Neuronal stem cell (in vitro differentiated cells): ENCODE measurements at regions not wholly inside any gene's neighbourhood (a gene's known extent, or its start where the extent isn't known, plus 50 kb on each side); places are given as distances from the start of the nearest gene placed in this dataset.

Experiments used
- DNase-seq: peaks from one replicate; pipeline ENCODE4 v3.0.0-alpha.2; 2013; ENCODE audit warnings: low spot score
- H2AFZ ChIP-seq: one replicate; pipeline ENCODE4 v1.6.1; 2013; ENCODE audit warnings: mild to moderate bottlenecking, low read length, inconsistent platforms
- H2AK5ac ChIP-seq: 2 replicates; pipeline ENCODE4 v1.6.1; 2013; ENCODE audit warnings: low read depth, mild to moderate bottlenecking, inconsistent platforms, low read length, moderate library complexity, mixed read lengths
- H2BK120ac ChIP-seq: 2 replicates; pipeline ENCODE4 v1.6.1; 2013; ENCODE audit warnings: low read depth, mild to moderate bottlenecking, inconsistent platforms, low read length, moderate library complexity, mixed read lengths
- H2BK12ac ChIP-seq: one replicate; pipeline ENCODE4 v1.6.1; 2013; ENCODE audit warnings: low read length, inconsistent platforms
- H2BK15ac ChIP-seq: 2 replicates; pipeline ENCODE4 v1.6.1; 2013; ENCODE audit warnings: mild to moderate bottlenecking, low read length, inconsistent platforms, mixed read lengths
- H2BK5ac ChIP-seq: one replicate; pipeline ENCODE4 v1.6.1; 2013; ENCODE audit warnings: inconsistent platforms, mild to moderate bottlenecking, low read length, moderate library complexity
- H3K14ac ChIP-seq: one replicate; pipeline ENCODE4 v1.6.1; 2013; ENCODE audit warnings: low read length, inconsistent platforms
- H3K18ac ChIP-seq: 2 replicates; pipeline ENCODE4 v1.6.1; 2013; ENCODE audit warnings: low read length, inconsistent platforms
- H3K23ac ChIP-seq: 2 replicates; pipeline ENCODE4 v1.6.1; 2013; ENCODE audit warnings: low read depth, mild to moderate bottlenecking, mixed read lengths, low read length, inconsistent platforms; ENCODE audit not compliant: poor library complexity
- H3K27ac ChIP-seq: replicated peaks from 3 replicates; pipeline ENCODE4 v1.5.1; 2013; ENCODE audit warnings: low read length, inconsistent platforms
- H3K27me3 ChIP-seq, 3 experiments: 2 replicates each; pipeline ENCODE4 v1.6.1; 2013; ENCODE audit warnings: low read length in 3 of 3, mild to moderate bottlenecking in 2 of 3, inconsistent platforms in 1 of 3, low read depth in 1 of 3, mixed read lengths in 1 of 3, moderate library complexity in 1 of 3; ENCODE audit not compliant: control insufficient read depth in 3 of 3, insufficient read depth in 3 of 3
- H3K36me3 ChIP-seq, 2 donors: replicated peaks in 1 of 2; 2 replicates each; pipeline ENCODE4 v1.6.1; 2013; ENCODE audit warnings: low read length in 2 of 2; ENCODE audit not compliant: control insufficient read depth in 2 of 2, insufficient read depth in 2 of 2
- H3K4ac ChIP-seq: 2 replicates; pipeline ENCODE4 v1.6.1; 2013; ENCODE audit warnings: inconsistent platforms, mild to moderate bottlenecking, low read length, moderate library complexity
- H3K4me1 ChIP-seq, 2 donors: 1 replicate in 1 of 2; 2 replicates in 1 of 2; pipeline ENCODE4 v1.6.1; 2013; ENCODE audit warnings: low read length in 2 of 2, low read depth in 1 of 2; ENCODE audit not compliant: control insufficient read depth in 2 of 2, insufficient read depth in 1 of 2
- H3K4me2 ChIP-seq: one replicate; pipeline ENCODE4 v1.6.1; 2013; ENCODE audit warnings: mild to moderate bottlenecking, low read length, inconsistent platforms; ENCODE audit not compliant: insufficient read depth, poor library complexity, severe bottlenecking
- H3K4me3 ChIP-seq, 2 donors: 2 replicates each; pipeline ENCODE4 v1.5.1; 2013; ENCODE audit warnings: low read length in 2 of 2, mild to moderate bottlenecking in 2 of 2, inconsistent platforms in 1 of 2, moderate library complexity in 1 of 2
- H3K79me1 ChIP-seq: one replicate; pipeline ENCODE4 v1.6.1; 2013; ENCODE audit warnings: low read depth, mild to moderate bottlenecking, inconsistent platforms, low read length, moderate library complexity
- H3K9ac ChIP-seq: one replicate; pipeline ENCODE4 v1.6.1; 2013; ENCODE audit warnings: mild to moderate bottlenecking, low read depth, low read length, inconsistent platforms; ENCODE audit not compliant: poor library complexity
- H3K9me3 ChIP-seq, 2 donors: replicated peaks in 1 of 2; 2 replicates each; pipeline versions ENCODE3 to v1.6.1; 2013; ENCODE audit warnings: low read length in 2 of 2, mild to moderate bottlenecking in 2 of 2, inconsistent platforms in 1 of 2, low read depth in 1 of 2, mixed read lengths in 1 of 2, moderate library complexity in 1 of 2; ENCODE audit not compliant: control insufficient read depth in 2 of 2, insufficient read depth in 1 of 2
- H4K8ac ChIP-seq: one replicate; pipeline ENCODE4 v1.6.1; 2013; ENCODE audit warnings: low read depth, mild to moderate bottlenecking, inconsistent platforms, low read length, moderate library complexity
- H4K91ac ChIP-seq: one replicate; pipeline ENCODE4 v1.6.1; 2013; ENCODE audit warnings: low read length, low read depth, mild to moderate bottlenecking, inconsistent platforms; ENCODE audit not compliant: poor library complexity
- WGBS, 2 donors: extraction: QIAGEN DNeasy Blood & Tissue Kit; methylation state at CpG; one replicate each; pipeline ENCODE4 v1.1.7; 2013; ENCODE audit warnings: missing lambda C conversion rate in 2 of 2, mixed read lengths in 1 of 2; ENCODE audit not compliant: insufficient read length in 2 of 2, insufficient replicate concordance in 1 of 2; ENCODE audit errors: extremely low coverage in 2 of 2; 5-methylcytosine and 5-hydroxymethylcytosine counted together

GRCh38 chr21:27306206-27306605 is 339.3 kb upstream of the ADAMTS5 start:
- no peaks in the 10 kb centered on the region for H3K79me1 ChIP-seq
- no peak overlapping the region for H3K9ac ChIP-seq
- H3K14ac ChIP-seq = no peak overlapping the region
- H2BK15ac ChIP-seq = no peak overlapping the region
- H2AFZ ChIP-seq = no peak overlapping the region
- no peak overlapping the region for H2BK12ac ChIP-seq
- no peak overlapping the region for H3K4me3 ChIP-seq
- no peak overlapping the region for H2AK5ac ChIP-seq
- no peak overlapping the region for H3K4me2 ChIP-seq
- H3K23ac ChIP-seq = no peak overlapping the region
- H3K4ac ChIP-seq = no peak overlapping the region
- no peak overlapping the region for H4K91ac ChIP-seq
- no peaks in the 10 kb centered on the region for H3K4me1 ChIP-seq
- H3K36me3 ChIP-seq = no peaks in the 10 kb centered on the region
- H4K8ac ChIP-seq = no peak overlapping the region
- no peak overlapping the region for H3K27ac ChIP-seq
- no peak overlapping the region for H2BK5ac ChIP-seq
- no peaks in the 10 kb centered on the region for H3K9me3 ChIP-seq
- H3K18ac ChIP-seq = no peak overlapping the region
- DNase-seq = no peak
- no peak overlapping the region for H2BK120ac ChIP-seq
- no peaks in the 10 kb centered on the region for H3K27me3 ChIP-seq

- no peak for DNase-seq
- no peaks in the 10 kb centered on the region for H3K79me1 ChIP-seq
- no peak overlapping the region for H2AFZ ChIP-seq
- no CpG with 5 or more reads among the region's 2 CpGs for WGBS, 2 donors
- no peak overlapping the region for H3K4me3 ChIP-seq
- no peak overlapping the region for H3K4me2 ChIP-seq
- H3K23ac ChIP-seq = no peak overlapping the region
- H2BK120ac ChIP-seq = no peak overlapping the region
- H3K4me1 ChIP-seq = peaks cover 0 to 2% of the 10 kb centered on the region in 2 donors
- H3K36me3 ChIP-seq = no peaks in the 10 kb centered on the region
- H2BK12ac ChIP-seq = no peak overlapping the region
- H3K9me3 ChIP-seq = no peaks in the 10 kb centered on the region
- H3K27me3 ChIP-seq = no peaks in the 10 kb centered on the region
- H2BK15ac ChIP-seq = no peak overlapping the region
- no peak overlapping the region for H4K91ac ChIP-seq
- H3K14ac ChIP-seq = no peak overlapping the region
- no peak overlapping the region for H2BK5ac ChIP-seq
- no peak overlapping the region for H3K27ac ChIP-seq
- no peak overlapping the region for H2AK5ac ChIP-seq
- no peak overlapping the region for H3K4ac ChIP-seq
- no peak overlapping the region for H3K9ac ChIP-seq
- no peak overlapping the region for H3K18ac ChIP-seq
- H4K8ac ChIP-seq = no peak overlapping the region
Measured at GRCh38 chr21:27301220-27301619, 334.3 kb upstream of the ADAMTS5 start.

- H3K27ac ChIP-seq = no peak overlapping the region
- no peak overlapping the region for H4K91ac ChIP-seq
- H2BK15ac ChIP-seq = no peak overlapping the region
- H3K36me3 ChIP-seq = no peaks in the 10 kb centered on the region
- H3K18ac ChIP-seq = no peak overlapping the region
- no peak overlapping the region for H2AK5ac ChIP-seq
- H3K4ac ChIP-seq = no peak overlapping the region
- H3K4me3 ChIP-seq = no peak overlapping the region
- no peaks in the 10 kb centered on the region for H3K27me3 ChIP-seq
- no peak overlapping the region for H2AFZ ChIP-seq
- no peaks in the 10 kb centered on the region for H3K9me3 ChIP-seq
- no peaks in the 10 kb centered on the region for H3K79me1 ChIP-seq
- H3K23ac ChIP-seq = no peak overlapping the region
- no peak for DNase-seq
- H2BK12ac ChIP-seq = no peak overlapping the region
- H3K9ac ChIP-seq = no peak overlapping the region
- H3K4me1 ChIP-seq = peaks cover 0 to 2% of the 10 kb centered on the region in 2 donors
- no peak overlapping the region for H3K4me2 ChIP-seq
- WGBS, 2 donors = no CpG with 5 or more reads among the region's 2 CpGs
- no peak overlapping the region for H2BK5ac ChIP-seq
- H3K14ac ChIP-seq = no peak overlapping the region
- no peak overlapping the region for H4K8ac ChIP-seq
- H2BK120ac ChIP-seq = no peak overlapping the region
Measured at GRCh38 chr21:27300770-27301169, 333.9 kb upstream of the ADAMTS5 start.

GRCh38 chr21:27298465-27298864 is 331.6 kb upstream of the ADAMTS5 start:
- no peak overlapping the region for H3K27ac ChIP-seq
- peaks cover 0 to 2% of the 10 kb centered on the region in 2 donors for H3K4me1 ChIP-seq
- no peak overlapping the region for H3K4me2 ChIP-seq
- no peak overlapping the region for H2BK5ac ChIP-seq
- no peak overlapping the region for H3K14ac ChIP-seq
- no peak overlapping the region for H4K8ac ChIP-seq
- no peaks in the 10 kb centered on the region for H3K36me3 ChIP-seq
- H3K9ac ChIP-seq = no peak overlapping the region
- no peak overlapping the region for H3K4me3 ChIP-seq
- H4K91ac ChIP-seq = no peak overlapping the region
- H3K27me3 ChIP-seq = no peaks in the 10 kb centered on the region
- H3K4ac ChIP-seq = no peak overlapping the region
- H2AFZ ChIP-seq = no peak overlapping the region
- no peak overlapping the region for H2AK5ac ChIP-seq
- no peaks in the 10 kb centered on the region for H3K79me1 ChIP-seq
- H2BK120ac ChIP-seq = no peak overlapping the region
- H2BK12ac ChIP-seq = no peak overlapping the region
- no peak overlapping the region for H2BK15ac ChIP-seq
- WGBS, 2 donors = no CpG with 5 or more reads among the region's 1 CpG
- H3K18ac ChIP-seq = no peak overlapping the region
- DNase-seq = no peak
- H3K23ac ChIP-seq = no peak overlapping the region
- no peaks in the 10 kb centered on the region for H3K9me3 ChIP-seq
